CD4-positive, alpha-beta T cell (primary cell): ENCODE measurements at regions not wholly inside any gene's neighbourhood (a gene's known extent, or its start where the extent isn't known, plus 50 kb on each side); places are given as distances from the start of the nearest gene placed in this dataset.

Experiments used
- ATAC-seq: fragments of 200-7000 bp; cut with Tn5 transposase; one replicate; pipeline ENCODE4 v1.10.0; 2022; ENCODE audit warnings: mild to moderate bottlenecking; ENCODE audit not compliant: poor library complexity
- CTCF ChIA-PET: fragments of 350-600 bp; sonication (Branson Sonifier 250); formaldehyde crosslinking; loops from one replicate; lab custom pipeline; 2021; ENCODE audit warnings: antibody characterized with exemption, inconsistent platforms; lab: Charles Lee
- POLR2A ChIA-PET: fragments of 350-600 bp; sonication (Branson Sonifier 250); formaldehyde crosslinking; loops from one replicate; lab custom pipeline; 2021; ENCODE audit warnings: antibody characterized with exemption, inconsistent platforms; lab: Charles Lee
- DNase-seq, 14 experiments: peaks; one replicate each; pipeline ENCODE4 v3.0.0-alpha.2; 2013 to 2020; ENCODE audit warnings: mixed read lengths in 2 of 14
- H3K27ac ChIP-seq, 2 donors: one replicate each; pipeline versions ENCODE4 v1.5.1 to v1.7.0; 2013; ENCODE audit warnings: low read length in 2 of 2, low read depth in 1 of 2, mild to moderate bottlenecking in 1 of 2
- H3K27me3 ChIP-seq, 2 experiments: 1 replicate in 1 of 2; 2 replicates in 1 of 2; pipeline versions ENCODE4 v1.6.1 to v1.7.0; 2013; ENCODE audit warnings: low read length in 2 of 2, control low read depth in 1 of 2, mild to moderate bottlenecking in 1 of 2, moderate library complexity in 1 of 2; ENCODE audit not compliant: insufficient read depth in 2 of 2, control insufficient read depth in 1 of 2
- H3K36me3 ChIP-seq: one replicate; pipeline ENCODE4 v1.6.1; 2013; ENCODE audit warnings: low read length, control low read depth; ENCODE audit not compliant: insufficient read depth
- H3K4me1 ChIP-seq: one replicate; pipeline ENCODE4 v1.6.1; 2013; ENCODE audit warnings: low read length, control low read depth; ENCODE audit not compliant: insufficient read depth
- H3K4me3 ChIP-seq: one replicate; pipeline ENCODE4 v1.5.1; 2013; ENCODE audit warnings: mild to moderate bottlenecking, low read length, moderate library complexity
- H3K9me3 ChIP-seq, 2 experiments: 1 replicate in 1 of 2; 2 replicates in 1 of 2; pipeline versions ENCODE4 v1.6.1 to v1.7.0; 2013; ENCODE audit warnings: low read length in 2 of 2, mild to moderate bottlenecking in 2 of 2, control low read depth in 1 of 2, moderate library complexity in 1 of 2; ENCODE audit not compliant: control insufficient read depth in 1 of 2, insufficient read depth in 1 of 2
- H3K27ac Mint-ChIP-seq: one replicate; pipeline ENCODE4 v1.8.0; 2020; ENCODE audit warnings: mixed read lengths
- H3K27me3 Mint-ChIP-seq: one replicate; pipeline ENCODE4 v1.8.0; 2021; ENCODE audit warnings: mixed read lengths
- H3K36me3 Mint-ChIP-seq: one replicate; pipeline ENCODE4 v1.8.0; 2021; ENCODE audit warnings: low read depth, mixed read lengths
- H3K4me1 Mint-ChIP-seq: one replicate; pipeline ENCODE4 v1.8.0; 2021; ENCODE audit warnings: low read depth, mixed read lengths
- H3K4me3 Mint-ChIP-seq: one replicate; pipeline ENCODE4 v1.8.0; 2020; ENCODE audit warnings: mild to moderate bottlenecking, mixed read lengths
- H3K9me3 Mint-ChIP-seq: one replicate; pipeline ENCODE4 v1.8.0; 2020; ENCODE audit warnings: mixed read lengths
- CTCF ChIP-seq: fragments of 200-600 bp; IDR thresholded peaks from one replicate; pipeline ENCODE4 v1.8.0; 2022; ENCODE audit warnings: antibody characterized with exemption, mild to moderate bottlenecking
- intact Hi-C, 2 experiments: fragments of 100-400 bp; cut with DNase I in 1 of 2; cut with micrococcal nuclease in 1 of 2; formaldehyde crosslinking; loops; one replicate each; pipeline versions ENCODE4 v1.15.1 to v1.9.0; 2023 to 2025; cut with DNase I, micrococcal nuclease

- no peaks in the 10 kb centered on the region for H3K27me3 ChIP-seq
- intact Hi-C loops: no loop called here
- no peaks in the 10 kb centered on the region for H3K36me3 ChIP-seq
- H3K27ac Mint-ChIP-seq: no peak overlapping the region
- no peak overlapping the region for H3K27ac ChIP-seq
- TF ChIP-seq CTCF: no peak
- POLR2A ChIA-PET: no interaction called here
- no peaks in the 10 kb centered on the region for H3K36me3 Mint-ChIP-seq
- H3K4me3 Mint-ChIP-seq: no peak overlapping the region
- no peaks in the 10 kb centered on the region for H3K9me3 ChIP-seq
- peaks cover 16% of the 10 kb centered on the region for H3K4me1 Mint-ChIP-seq
- DNase-seq (no peak), ATAC-seq (no peak)
- CTCF ChIA-PET: no interaction called here
- no peaks in the 10 kb centered on the region for H3K27me3 Mint-ChIP-seq
- H3K9me3 Mint-ChIP-seq: no peaks in the 10 kb centered on the region
- peaks cover 12% of the 10 kb centered on the region for H3K4me1 ChIP-seq
- no peak overlapping the region for H3K4me3 ChIP-seq
These were observed 85.6 kb upstream of the HAAO start for GRCh38 chr2:42877936-42878335.

GRCh38 chr2:42877511-42877910 is 85.1 kb upstream of the HAAO start:
- Histone ChIP-seq H3K27ac (no peak overlapping the region), H3K27me3 (no peaks in the 10 kb centered on the region), H3K4me3 (no peak overlapping the region), H3K4me1 (peaks cover 12% of the 10 kb centered on the region), H3K36me3 (no peaks in the 10 kb centered on the region), H3K9me3 (no peaks in the 10 kb centered on the region)
- TF ChIP-seq CTCF: no peak
- POLR2A ChIA-PET: no interaction called here
- Mint-ChIP-seq H3K4me1 (peaks cover 16% of the 10 kb centered on the region), H3K4me3 (no peak overlapping the region), H3K27me3 (no peaks in the 10 kb centered on the region), H3K27ac (no peak overlapping the region), H3K36me3 (no peaks in the 10 kb centered on the region), H3K9me3 (no peaks in the 10 kb centered on the region)
- no peak for ATAC-seq
- CTCF ChIA-PET: no interaction called here
- intact Hi-C loops: no loop called here
- DNase-seq: no peak

GRCh38 chr2:42876326-42876751 is 84.0 kb upstream of the HAAO start:
- Mint-ChIP-seq H3K27ac (no peak overlapping the region), H3K4me3 (no peak overlapping the region), H3K9me3 (no peaks in the 10 kb centered on the region), H3K36me3 (no peaks in the 10 kb centered on the region), H3K27me3 (no peaks in the 10 kb centered on the region), H3K4me1 (peaks cover 16% of the 10 kb centered on the region)
- Histone ChIP-seq H3K36me3 (no peaks in the 10 kb centered on the region), H3K9me3 (no peaks in the 10 kb centered on the region), H3K4me3 (no peak overlapping the region), H3K4me1 (peaks cover 12% of the 10 kb centered on the region), H3K27ac (no peak overlapping the region), H3K27me3 (no peaks in the 10 kb centered on the region)
- CTCF ChIA-PET: no interaction called here
- no peak for TF ChIP-seq CTCF
- intact Hi-C loops: no loop called here
- POLR2A ChIA-PET: no interaction called here
- DNase-seq (no peak), ATAC-seq (no peak)
